ENCODE measurements at regions not wholly inside any gene's neighbourhood (a gene's known extent, or its start where the extent isn't known, plus 50 kb on each side); places are given as distances from the start of the nearest gene placed in this dataset.
"Not testable (repeated sequence)": the region's sequence is repeated elsewhere in the genome, so short reads cannot be mapped to it uniquely, and the experiment has no call there.

DNA sequence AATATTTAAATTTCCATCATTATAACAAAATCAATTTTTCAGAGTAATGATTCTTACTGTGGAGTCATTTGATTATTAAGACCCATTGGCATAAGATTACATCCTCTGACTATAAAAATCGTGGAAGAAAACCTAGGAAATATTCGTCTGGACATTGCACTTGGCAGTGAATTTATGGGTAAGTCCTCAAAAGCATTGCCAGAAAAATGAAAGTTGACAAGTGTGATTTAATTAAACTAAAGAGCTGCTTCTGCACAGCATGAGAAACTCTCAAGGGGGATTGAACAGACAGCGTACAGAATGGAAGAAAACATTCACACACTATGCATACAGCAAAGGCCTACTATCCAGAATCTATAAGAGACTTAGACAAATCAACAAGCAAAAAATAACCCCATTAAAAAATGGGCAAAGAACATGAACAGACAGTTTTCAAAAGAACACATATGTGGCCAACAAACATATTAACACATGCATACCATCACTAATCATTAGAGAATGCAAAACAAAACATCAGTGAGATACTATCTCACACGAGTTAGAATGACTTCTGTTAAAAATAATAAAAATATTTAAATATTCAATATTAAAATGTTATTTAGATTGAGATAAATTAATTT is 111.4 kb downstream of the CCDC74A start:
- not testable (repeated sequence) for H3K4me3 ChIP-seq (ENCODE audit: low read depth, low read length)

- H3K4me3 ChIP-seq (ENCODE audit: low read depth, low read length): no peak overlapping the region
These were observed 113.9 kb downstream of the CCDC74A start for GRCh38 chr2:131641414-131642206.

- H3K4me3 ChIP-seq (ENCODE audit: low read depth, low read length): not testable (repeated sequence)
These were observed 115.5 kb downstream of the CCDC74A start for GRCh38 chr2:131643180-131643579.

GRCh38 chr2:131645177-131645765 is 117.6 kb downstream of the CCDC74A start:
- no peak overlapping the region for H3K4me3 ChIP-seq (ENCODE audit: low read depth, low read length)

- H3K4me3 ChIP-seq (ENCODE audit: low read depth, low read length): not testable (repeated sequence)
These were observed 118.5 kb downstream of the CCDC74A start for GRCh38 chr2:131646220-131646619.

- no peak overlapping the region for H3K4me3 ChIP-seq (ENCODE audit: low read depth, low read length)
These were observed 119.1 kb downstream of the CCDC74A start for GRCh38 chr2:131646669-131647297.

- not testable (repeated sequence) for H3K4me3 ChIP-seq (ENCODE audit: low read depth, low read length)
These were observed 120.9 kb downstream of the CCDC74A start for GRCh38 chr2:131648565-131648964.

DNA sequence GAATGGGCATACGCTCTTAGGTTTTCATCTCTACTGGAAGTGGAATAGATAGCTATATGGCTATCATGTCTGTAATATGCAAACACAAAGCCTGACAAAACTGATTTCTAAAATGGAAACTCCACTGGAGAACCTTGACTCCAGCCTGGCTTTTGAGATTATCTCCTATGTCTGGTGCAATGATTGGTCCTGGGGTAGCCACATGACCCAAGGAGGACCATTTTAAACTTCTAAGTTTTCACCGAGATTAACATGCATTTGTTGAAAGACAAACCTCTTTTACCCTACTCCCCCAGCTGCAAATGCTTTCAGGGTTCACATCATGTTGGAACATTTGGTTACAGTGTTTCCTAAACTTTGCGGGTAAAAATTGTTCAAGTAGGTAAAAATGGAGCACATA is 124.6 kb downstream of the CCDC74A start:
- not testable (repeated sequence) for H3K4me3 ChIP-seq (ENCODE audit: low read depth, low read length)

DNA sequence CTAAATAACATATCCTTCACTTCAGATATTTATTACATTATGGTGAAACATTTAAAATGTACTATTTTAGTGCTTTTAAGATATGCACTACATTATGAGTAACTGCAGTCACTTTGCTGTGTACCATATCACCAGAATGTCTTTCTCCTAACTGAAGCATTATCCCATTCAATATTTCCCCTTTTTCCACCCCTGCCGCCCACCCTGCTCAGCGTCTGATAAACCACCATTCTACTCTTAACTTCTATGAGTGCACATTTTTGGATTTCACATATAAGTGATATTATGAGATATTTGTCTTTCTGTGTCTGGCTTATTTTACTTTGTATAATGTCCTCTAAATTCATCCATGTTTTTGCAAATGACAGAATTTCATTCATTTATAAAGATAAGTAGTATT is 126.4 kb downstream of the CCDC74A start:
- H3K4me3 ChIP-seq (ENCODE audit: low read depth, low read length): not testable (repeated sequence)

DNA sequence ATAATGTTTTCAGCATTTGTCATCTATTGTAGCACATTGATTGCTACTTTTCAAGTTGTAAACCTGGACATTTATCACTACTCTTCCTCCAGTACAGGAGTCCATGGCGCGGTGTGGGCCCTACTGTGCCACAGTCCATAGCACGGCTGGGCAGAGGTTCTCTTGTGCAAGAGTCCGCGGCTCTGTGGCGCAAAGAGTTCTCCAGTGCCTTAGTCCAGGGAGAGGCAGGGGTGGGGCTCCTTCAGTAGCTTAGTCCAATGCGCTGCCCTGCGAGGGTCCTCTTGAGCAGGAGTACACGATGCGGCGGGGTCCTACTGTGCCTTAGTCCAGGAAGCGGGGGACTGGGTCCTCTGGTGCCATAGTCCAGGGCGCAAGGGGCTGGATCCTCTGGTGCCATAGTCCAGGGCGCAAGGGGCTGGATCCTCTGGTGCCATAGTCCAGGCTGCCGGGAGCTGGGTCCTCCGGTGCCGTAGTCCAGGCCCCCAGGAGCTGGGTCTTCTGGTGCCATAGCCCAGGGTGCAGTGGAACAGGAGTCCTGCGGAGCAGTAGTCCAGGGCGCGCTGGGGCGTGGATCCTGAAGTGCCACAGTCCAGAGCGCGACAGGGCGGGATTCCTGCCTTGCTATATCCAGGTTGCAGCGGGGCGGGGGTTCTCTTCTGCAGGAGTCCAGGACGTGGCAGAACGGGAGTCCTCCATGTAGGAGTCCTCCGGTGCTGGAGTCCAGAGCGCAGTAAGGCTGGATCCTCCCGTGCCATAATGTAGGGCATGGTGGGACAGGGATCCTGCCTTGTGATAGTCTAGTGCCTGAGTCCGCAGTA is 129.3 kb downstream of the CCDC74A start:
- no peak overlapping the region for H3K4me3 ChIP-seq (ENCODE audit: low read depth, low read length)

DNA sequence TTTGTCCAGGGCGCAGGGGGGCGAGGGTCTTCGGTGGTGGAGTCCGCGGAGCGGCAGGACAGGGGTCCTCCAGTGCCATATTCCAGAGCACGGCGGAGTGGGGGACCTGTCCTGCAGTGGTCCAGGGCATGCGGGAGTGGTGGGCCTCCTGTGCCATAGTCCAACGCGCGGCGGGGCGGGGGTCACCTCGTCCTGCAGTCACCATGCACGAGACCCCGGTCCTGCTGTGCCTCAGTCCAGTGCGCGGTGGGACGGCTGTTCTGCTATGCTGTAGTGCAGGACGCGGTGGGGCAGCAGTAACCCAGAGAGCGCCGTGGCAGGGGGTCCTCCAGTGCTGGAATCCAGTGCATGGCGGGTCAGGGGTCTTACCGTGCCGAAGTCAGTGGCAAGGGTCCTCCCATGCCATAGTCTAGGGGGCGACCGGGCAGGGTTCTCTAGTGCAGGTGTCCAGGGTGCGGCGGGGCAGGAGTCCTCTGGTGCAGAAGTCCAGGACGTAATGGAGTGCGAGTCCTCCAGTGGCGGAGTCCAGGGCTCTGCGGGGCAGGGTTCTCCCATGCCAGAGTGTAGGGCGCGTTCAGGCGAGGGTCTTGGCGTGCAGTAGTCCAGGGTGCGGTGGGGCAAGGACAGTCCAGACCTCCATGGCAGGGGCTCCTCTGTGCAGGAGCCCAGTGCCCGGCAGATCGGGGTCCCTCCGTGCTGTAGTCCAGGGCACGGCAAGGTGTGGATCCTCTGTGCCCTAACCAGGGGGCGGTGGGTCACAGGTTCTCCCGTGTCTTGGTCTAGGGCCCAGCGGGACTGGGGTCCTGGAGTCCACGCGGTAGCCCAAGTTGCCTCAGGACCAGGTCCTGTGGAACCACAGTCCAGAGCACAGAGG is 130.4 kb downstream of the CCDC74A start:
- H3K4me3 ChIP-seq (ENCODE audit: low read depth, low read length): no peak overlapping the region

- H3K4me3 ChIP-seq (ENCODE audit: low read depth, low read length): no peak overlapping the region
These were observed 131.1 kb downstream of the CCDC74A start for GRCh38 chr2:131658769-131659131.

DNA sequence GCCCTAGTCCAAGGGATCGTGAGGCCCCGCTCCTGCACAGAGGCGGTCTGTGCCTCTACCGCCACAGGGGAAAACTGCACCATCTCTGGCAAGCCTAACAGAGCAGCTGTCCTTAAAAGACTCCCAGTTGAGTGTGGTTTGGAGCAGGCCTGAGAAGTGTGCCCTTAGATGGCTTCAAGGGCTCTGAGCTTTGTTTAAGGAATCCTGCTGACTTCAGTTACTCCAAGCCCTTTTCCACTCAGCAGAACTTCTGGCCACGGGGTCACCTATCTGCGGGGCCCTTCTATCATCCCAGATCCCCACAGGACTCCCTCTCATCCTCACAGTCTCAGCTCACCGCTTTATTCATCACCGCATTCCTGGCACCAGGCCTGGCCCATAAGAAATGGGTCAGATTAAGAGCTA is 131.5 kb downstream of the CCDC74A start:
- H3K4me3 ChIP-seq (ENCODE audit: low read depth, low read length): no peak overlapping the region

- not testable (repeated sequence) for H3K4me3 ChIP-seq (ENCODE audit: low read depth, low read length)
These were observed 133.6 kb downstream of the CCDC74A start for GRCh38 chr2:131661101-131661782.

- not testable (repeated sequence) for H3K4me3 ChIP-seq (ENCODE audit: low read depth, low read length)
These were observed 134.3 kb downstream of the CCDC74A start for GRCh38 chr2:131661884-131662535.

DNA sequence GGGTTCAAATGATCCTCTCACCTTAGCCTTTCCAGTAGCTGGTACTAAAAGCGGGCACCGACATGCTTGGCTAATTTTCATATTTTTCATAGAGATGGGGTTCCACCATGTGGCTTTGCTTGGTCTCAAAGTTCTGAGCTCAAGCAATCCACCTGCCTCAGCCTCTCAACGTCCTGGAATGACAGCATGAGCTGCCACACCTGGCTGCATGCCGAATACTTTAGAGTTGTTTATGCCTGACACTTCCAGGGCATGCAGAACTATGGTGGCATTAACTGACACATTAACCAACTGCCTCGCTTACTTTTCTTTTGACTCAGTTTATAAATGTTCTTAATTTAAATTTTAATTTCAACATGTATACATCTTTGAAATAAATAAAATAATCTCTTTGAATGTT is 135.8 kb downstream of the CCDC74A start:
- H3K4me3 ChIP-seq (ENCODE audit: low read depth, low read length): not testable (repeated sequence)

GRCh38 chr2:131665716-131666115 is 138.0 kb downstream of the CCDC74A start:
- H3K4me3 ChIP-seq (ENCODE audit: low read depth, low read length): not testable (repeated sequence)

GRCh38 chr2:131668794-131669540 is 141.3 kb downstream of the CCDC74A start:
- H3K4me3 ChIP-seq (ENCODE audit: low read depth, low read length): not testable (repeated sequence)

Data from iPS-11a (cell line).